GM12874 (cell line): ENCODE measurements at regions not wholly inside any gene's neighbourhood (a gene's known extent, or its start where the extent isn't known, plus 50 kb on each side); places are given as distances from the start of the nearest gene placed in this dataset.

Experiments
- TF ChIP-seq, protein P1 (sequence below): IDR thresholded peaks from 2 replicates; pipeline ENCODE4 v1.5.1; 2011; ENCODE audit warnings: low read depth, mild to moderate bottlenecking, control low read depth, low read length, moderate library complexity; ENCODE audit not compliant: insufficient read depth

DNA sequence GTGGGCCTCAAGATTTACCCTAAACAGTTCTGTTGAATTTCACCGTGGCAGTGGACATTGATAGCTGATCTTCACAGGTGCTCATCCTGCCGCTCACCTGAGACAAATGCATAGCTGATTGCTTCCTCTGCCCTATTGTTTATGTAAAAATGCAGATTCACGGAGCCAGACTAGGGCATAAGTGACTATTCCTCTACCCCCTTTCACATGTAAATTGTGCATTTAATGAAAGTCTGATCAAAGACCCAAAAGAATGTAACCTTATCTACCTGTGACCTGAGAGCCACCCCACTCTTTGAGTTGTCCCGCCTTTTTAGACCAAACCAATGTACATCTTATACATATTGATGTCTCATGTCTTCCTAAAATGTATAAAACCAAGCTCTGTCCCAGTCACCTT lies 312.4 kb upstream of the CDH5 start:
- TF ChIP-seq, protein P1, sequence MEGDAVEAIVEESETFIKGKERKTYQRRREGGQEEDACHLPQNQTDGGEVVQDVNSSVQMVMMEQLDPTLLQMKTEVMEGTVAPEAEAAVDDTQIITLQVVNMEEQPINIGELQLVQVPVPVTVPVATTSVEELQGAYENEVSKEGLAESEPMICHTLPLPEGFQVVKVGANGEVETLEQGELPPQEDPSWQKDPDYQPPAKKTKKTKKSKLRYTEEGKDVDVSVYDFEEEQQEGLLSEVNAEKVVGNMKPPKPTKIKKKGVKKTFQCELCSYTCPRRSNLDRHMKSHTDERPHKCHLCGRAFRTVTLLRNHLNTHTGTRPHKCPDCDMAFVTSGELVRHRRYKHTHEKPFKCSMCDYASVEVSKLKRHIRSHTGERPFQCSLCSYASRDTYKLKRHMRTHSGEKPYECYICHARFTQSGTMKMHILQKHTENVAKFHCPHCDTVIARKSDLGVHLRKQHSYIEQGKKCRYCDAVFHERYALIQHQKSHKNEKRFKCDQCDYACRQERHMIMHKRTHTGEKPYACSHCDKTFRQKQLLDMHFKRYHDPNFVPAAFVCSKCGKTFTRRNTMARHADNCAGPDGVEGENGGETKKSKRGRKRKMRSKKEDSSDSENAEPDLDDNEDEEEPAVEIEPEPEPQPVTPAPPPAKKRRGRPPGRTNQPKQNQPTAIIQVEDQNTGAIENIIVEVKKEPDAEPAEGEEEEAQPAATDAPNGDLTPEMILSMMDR: no peak

DNA sequence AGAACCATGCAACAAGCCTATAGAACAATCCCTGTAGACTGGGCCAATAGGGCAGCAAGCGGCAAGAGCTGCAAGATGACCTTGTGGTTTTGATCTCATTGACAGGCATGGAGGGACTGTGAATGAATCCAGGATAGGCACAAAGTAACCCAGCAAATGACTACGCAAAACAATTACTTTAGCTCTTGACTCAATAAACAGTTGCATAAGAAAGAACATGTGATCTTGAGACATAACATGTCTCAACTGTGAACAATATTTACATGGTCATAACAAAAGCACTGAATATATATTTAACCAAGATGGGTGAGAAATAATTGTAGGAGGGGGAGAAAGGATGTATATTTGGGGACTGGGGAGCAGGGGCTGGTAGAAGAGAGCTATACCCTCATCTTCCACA lies 313.7 kb upstream of the CDH5 start:
- TF ChIP-seq, protein P1: no peak

- TF ChIP-seq, protein P1: no peak
Observed at GRCh38 chr16:66050991-66051390, 315.5 kb upstream of the CDH5 start.

DNA sequence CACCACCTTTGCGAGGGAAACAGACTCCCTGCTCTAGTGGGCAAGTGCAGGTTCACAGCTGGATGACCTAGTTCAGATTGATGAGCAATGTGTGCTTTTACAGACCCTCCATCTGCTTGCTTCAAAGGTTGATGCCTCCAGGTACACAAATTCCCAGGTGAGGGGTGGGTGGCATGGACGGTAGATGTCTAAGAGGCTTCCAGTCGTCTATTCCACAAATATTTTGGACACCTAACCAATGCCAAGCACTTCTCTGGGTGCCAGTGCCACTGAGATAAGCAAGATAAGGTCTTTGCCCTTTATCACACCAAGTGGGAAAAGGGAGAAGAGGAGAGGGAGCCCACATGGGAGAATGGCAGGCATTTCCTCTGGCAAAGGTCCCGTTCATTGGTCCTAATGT lies 316.6 kb upstream of the CDH5 start:
- TF ChIP-seq, protein P1: no peak

GRCh38 chr16:66045626-66046025 lies 320.9 kb upstream of the CDH5 start:
- TF ChIP-seq, protein P1: no peak

- TF ChIP-seq, protein P1: no peak
Observed at GRCh38 chr16:66044556-66044955, 321.9 kb upstream of the CDH5 start.

- TF ChIP-seq, protein P1: no peak
Observed at GRCh38 chr16:66044089-66044488, 322.4 kb upstream of the CDH5 start.

- TF ChIP-seq, protein P1: no peak
Observed at GRCh38 chr16:66043326-66043725, 323.2 kb upstream of the CDH5 start.
